ENCODE measurements at regions not wholly inside any gene's neighbourhood (a gene's known extent, or its start where the extent isn't known, plus 50 kb on each side); places are given as distances from the start of the nearest gene placed in this dataset.

GRCh38 chr17:73718912-73719311 is 74.7 kb upstream of the SDK2 start (continued):
- TF ChIP-seq ZBTB39 (CRISPR knock-in tag; IDR thresholded peaks at IDR 0.05) = no peak
- TF ChIP-seq PRDM10 (CRISPR knock-in tag; IDR thresholded peaks at IDR 0.05; ENCODE audit: low read depth) = no peak
- TF ChIP-seq KLF15 (CRISPR knock-in tag; IDR thresholded peaks at IDR 0.05; ENCODE audit: borderline replicate concordance) = no peak
- no peak for TF ChIP-seq ZNF878 (CRISPR knock-in tag; IDR thresholded peaks at IDR 0.05)
- TF ChIP-seq MED13 (CRISPR knock-in tag; IDR thresholded peaks at IDR 0.05) = no peak
- TF ChIP-seq RXRA (CRISPR knock-in tag; IDR thresholded peaks at IDR 0.05) = peak; percentile 78; the same call in 1 of the 2 replicates
- no peak for TF ChIP-seq PAF1 (CRISPR knock-in tag; IDR thresholded peaks at IDR 0.05)
- TF ChIP-seq DNMT1 (CRISPR knock-in tag; IDR thresholded peaks at IDR 0.05) = no peak
- no peak for TF ChIP-seq ZNF501 (CRISPR knock-in tag; IDR thresholded peaks at IDR 0.05)
- no peak for TF ChIP-seq ZNF441 (CRISPR knock-in tag; IDR thresholded peaks at IDR 0.05; ENCODE audit: borderline replicate concordance)
- TF ChIP-seq TBX3 (IDR thresholded peaks at IDR 0.05; ENCODE audit: borderline replicate concordance) = no peak
- no peak for TF ChIP-seq ZSCAN29 (CRISPR knock-in tag; conservative IDR thresholded peaks at IDR 0.05)
- peak; percentile 81 to 89; a peak in 3 of 4 replicates for TF ChIP-seq NR2F1 (CRISPR knock-in tag; IDR thresholded peaks at IDR 0.05)
- TF ChIP-seq KDM5B (CRISPR knock-in tag; IDR thresholded peaks at IDR 0.05; ENCODE audit: borderline replicate concordance) = no peak
- TF ChIP-seq RXRB (CRISPR knock-in tag; IDR thresholded peaks at IDR 0.05; ENCODE audit: borderline replicate concordance) = peak; percentile 52; the same call in 1 of the 2 replicates
- TF ChIP-seq NFKB2 (CRISPR knock-in tag; IDR thresholded peaks at IDR 0.05; ENCODE audit: borderline replicate concordance) = no peak
- no peak for TF ChIP-seq ARHGAP35 (CRISPR knock-in tag; IDR thresholded peaks at IDR 0.05; ENCODE audit: borderline replicate concordance)
- TF ChIP-seq NR2F6 (IDR thresholded peaks at IDR 0.05) = peak; percentile 82
- TF ChIP-seq NR2F6 (CRISPR knock-in tag; IDR thresholded peaks at IDR 0.05) = peak; percentile 77
- no peak for TF ChIP-seq NFKBIZ (CRISPR knock-in tag; IDR thresholded peaks at IDR 0.05)
- no peak for TF ChIP-seq KLF12 (CRISPR knock-in tag; IDR thresholded peaks at IDR 0.05; ENCODE audit: borderline replicate concordance)
- no peak for TF ChIP-seq ZNF800 (CRISPR knock-in tag; IDR thresholded peaks at IDR 0.05)
- TF ChIP-seq PCBP1 (IDR thresholded peaks at IDR 0.05; ENCODE audit: borderline replicate concordance, low read depth, low read length) = no peak

Measured in HepG2 (cell line).